Stimulated activated CD4-positive, alpha-beta T cell treated with anti-CD3 and anti-CD28 coated beads, Interleukin-4, amount 100 ng/mL, for 1 hour (primary cell): ENCODE measurements at regions not wholly inside any gene's neighbourhood (a gene's known extent, or its start where the extent isn't known, plus 50 kb on each side); places are given as distances from the start of the nearest gene placed in this dataset.

Source experiments
- DNase-seq: peaks from one replicate; pipeline ENCODE4 v3.0.0-alpha.2; 2020

DNA sequence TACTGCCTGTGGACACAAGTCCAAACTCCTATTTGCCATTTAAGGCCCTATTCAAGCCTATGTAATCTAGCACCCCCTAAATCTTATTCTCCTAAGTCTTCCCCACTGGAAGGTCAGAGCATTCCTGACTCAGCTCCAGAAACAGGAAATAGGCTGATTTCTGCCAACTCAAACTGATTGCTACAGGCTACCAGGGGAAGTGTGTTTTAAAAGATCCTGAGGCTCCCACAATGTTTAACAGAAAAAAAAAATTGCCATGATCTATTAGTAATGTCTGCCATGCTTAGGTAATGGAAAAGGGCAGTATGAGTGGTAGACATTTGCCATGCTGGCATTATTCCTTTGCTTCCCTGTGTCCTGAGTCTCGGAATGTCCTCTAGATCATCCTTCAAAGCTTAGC lies 65.8 kb upstream of the BRINP1 start:
- DNase-seq: no peak

DNA sequence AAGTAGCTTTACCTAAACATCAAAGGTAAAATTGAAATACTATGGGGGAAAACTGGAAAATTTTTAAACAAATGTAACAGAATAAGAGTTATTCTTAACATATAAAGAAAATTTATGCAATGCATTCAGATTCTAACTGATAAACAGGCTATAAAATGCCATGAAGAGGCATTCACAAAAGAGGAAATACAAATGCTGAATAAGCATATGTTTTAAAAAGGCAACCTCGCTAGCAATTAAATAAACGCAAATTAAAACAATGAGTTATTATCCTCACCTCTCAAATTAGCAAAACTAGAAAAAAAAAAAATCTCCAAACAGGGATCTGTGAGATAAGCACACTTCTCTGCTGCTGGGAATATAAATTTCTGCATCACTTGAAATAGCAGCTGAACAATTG lies 63.2 kb upstream of the BRINP1 start:
- DNase-seq: no peak

DNA sequence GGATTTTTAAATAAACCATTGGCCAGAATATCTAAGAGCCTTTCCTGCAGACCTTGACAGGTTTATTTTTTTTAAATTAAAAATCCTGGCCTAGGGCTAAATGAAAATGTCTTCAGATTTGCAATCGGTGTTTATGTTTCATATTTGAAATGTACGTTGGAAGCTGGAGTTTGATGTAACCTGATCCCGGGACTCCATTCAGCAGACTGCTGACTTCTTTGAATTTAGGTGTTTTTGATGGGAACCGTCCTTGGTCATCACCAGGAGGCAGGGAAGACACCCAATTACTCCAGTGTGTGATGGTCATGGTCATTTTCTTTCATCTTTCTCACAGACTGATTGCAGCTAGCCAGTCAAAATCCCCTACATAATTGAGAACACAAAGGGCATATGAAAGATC lies 60.1 kb upstream of the BRINP1 start:
- no peak for DNase-seq

DNA sequence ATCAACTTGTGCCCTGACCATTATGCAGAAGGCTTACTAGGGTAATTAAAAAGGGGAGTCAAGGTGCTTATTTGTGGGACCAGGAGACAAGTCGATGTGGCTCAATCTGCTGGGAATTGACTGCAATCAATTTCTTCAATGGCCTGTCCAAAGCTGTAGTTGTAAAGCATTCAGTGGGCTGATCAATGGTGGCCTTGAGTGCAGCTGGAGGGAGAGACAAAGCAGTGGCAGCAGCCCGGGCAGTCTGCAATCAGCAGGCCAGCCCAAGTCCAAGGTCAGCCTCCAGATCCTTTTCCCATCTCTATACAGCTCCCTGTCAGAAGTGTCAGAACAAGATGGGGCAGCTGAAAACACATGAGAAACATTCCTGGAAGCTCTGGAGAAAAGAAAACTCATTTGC lies 51.0 kb upstream of the BRINP1 start:
- DNase-seq: no peak
